D721Med (cell line): ENCODE measurements at regions not wholly inside any gene's neighbourhood (a gene's known extent, or its start where the extent isn't known, plus 50 kb on each side); places are given as distances from the start of the nearest gene placed in this dataset.

ENCODE experiments used
- DNase-seq: peaks from one replicate; pipeline ENCODE4 v3.0.0; 2011; ENCODE audit warnings: low spot score; ENCODE audit not compliant: insufficient read length
- FAIRE-seq: peaks from 2 replicates; lab custom pipeline; 2011; peaks lifted over from hg19 to GRCh38; lab: Jason Lieb, UNC
- CTCF ChIP-seq: IDR thresholded peaks from 2 replicates; pipeline ENCODE4 v1.5.1; 2012; ENCODE audit warnings: mild to moderate bottlenecking, control low read depth; ENCODE audit not compliant: insufficient read depth; ENCODE audit errors: missing control alignments

DNA sequence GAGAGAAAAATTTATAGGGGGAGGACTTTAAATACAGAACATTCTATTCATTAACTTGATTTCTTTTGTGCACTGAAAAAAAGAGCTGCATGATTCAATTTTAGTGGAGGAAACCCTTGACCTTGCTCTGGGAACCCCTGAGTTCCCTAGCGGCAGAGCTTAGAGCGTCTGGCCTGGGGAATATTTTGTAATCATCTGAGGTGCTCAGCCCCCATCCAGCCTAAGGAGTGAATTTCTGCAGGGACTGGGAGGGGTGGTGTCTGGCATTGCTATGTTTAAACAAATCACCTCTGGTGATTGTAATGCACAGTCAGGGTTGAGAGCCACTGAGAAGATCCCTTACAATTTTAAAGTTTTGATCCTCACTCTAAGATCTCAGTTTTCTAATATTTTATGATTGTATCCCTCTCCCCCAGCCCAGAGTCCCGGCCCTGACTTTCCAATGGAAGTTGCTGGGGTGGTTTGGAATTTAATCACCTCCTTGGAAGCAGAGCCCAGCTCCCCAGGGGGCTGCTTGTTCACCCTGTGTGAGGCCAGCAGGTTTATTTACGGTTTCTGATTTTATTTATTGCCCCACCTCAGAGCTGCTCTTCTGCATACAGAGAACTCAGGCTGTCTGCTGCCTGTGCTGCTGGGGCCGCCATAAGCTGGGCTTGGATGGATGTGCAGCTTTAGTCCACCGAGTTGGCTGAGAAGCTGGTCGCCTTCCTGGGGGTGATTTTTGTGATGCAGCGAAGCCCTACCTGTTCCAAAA, 263.1 kb downstream of the LRFN2 start:
- no peak for TF ChIP-seq CTCF
- FAIRE-seq (no peak), DNase-seq (no peak)

- FAIRE-seq (no peak), DNase-seq (no peak)
- no peak for TF ChIP-seq CTCF
Observed at GRCh38 chr6:40322336-40322735, 264.8 kb downstream of the LRFN2 start.

GRCh38 chr6:40321616-40322015, 265.5 kb downstream of the LRFN2 start:
- no peak for FAIRE-seq

DNA sequence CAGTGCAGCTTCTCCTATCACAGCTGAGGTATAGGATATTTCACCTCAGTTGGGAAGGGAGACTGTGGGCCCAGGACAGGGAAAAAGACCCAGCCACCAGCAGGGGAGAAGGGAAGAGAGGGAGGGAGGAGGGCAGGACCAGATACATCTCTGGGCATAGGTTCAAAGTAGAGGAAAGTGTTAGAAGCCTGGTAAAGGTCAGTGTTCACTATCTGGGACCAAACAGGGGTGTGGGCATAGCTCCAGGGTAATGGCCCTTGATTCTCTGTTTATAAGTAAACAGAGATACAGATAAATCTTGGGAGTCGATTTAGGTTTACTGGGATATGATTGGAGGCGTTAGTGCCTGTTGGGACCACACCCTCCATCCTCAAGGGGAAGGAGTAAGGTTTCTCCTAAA, 266.2 kb downstream of the LRFN2 start:
- FAIRE-seq (no peak), DNase-seq (no peak)
- TF ChIP-seq CTCF, result no peak

More at GRCh38 chr6:40321616-40322015, 265.5 kb downstream of the LRFN2 start:
- no peak for TF ChIP-seq CTCF
- no peak for DNase-seq

- FAIRE-seq (no peak), DNase-seq (no peak)
- TF ChIP-seq CTCF, result no peak
Observed at GRCh38 chr6:40320441-40320840, 266.7 kb downstream of the LRFN2 start.

- DNase-seq, result no peak
- TF ChIP-seq CTCF, result no peak
- FAIRE-seq, result no peak
Observed at GRCh38 chr6:40319124-40319523, 268.0 kb downstream of the LRFN2 start.

GRCh38 chr6:40315060-40315459, 272.1 kb downstream of the LRFN2 start:
- TF ChIP-seq CTCF, result no peak
- no peak for FAIRE-seq
- DNase-seq, result no peak
